T47D (cell line): ENCODE measurements at regions not wholly inside any gene's neighbourhood (a gene's known extent, or its start where the extent isn't known, plus 50 kb on each side); places are given as distances from the start of the nearest gene placed in this dataset.

Source experiments
- DNase-seq, 2 experiments: peaks; one replicate each; pipeline versions ENCODE4 v3.0.0 to v3.0.0-alpha.2; 2011 to 2012; ENCODE audit warnings: low read depth in 1 of 2, low spot score in 1 of 2
- JUND ChIP-seq: IDR thresholded peaks from 2 replicates; pipeline ENCODE4 v1.6.1; 2012; ENCODE audit warnings: low read depth
- in situ Hi-C: cut with HindIII; loops from 2 replicates; pipeline ENCODE4 v1.10.0; 2016; ENCODE audit warnings: low sequenced_read_pairs, low pct_unique_long_range_greater_than_20kb

GRCh38 chr9:110033869-110034268, 174.1 kb downstream of the C9orf152 start:
- in situ Hi-C loops, result no loop called here
- DNase-seq, result no peak
- no peak for TF ChIP-seq JUND

GRCh38 chr9:110036286-110036685, 171.7 kb downstream of the C9orf152 start:
- no peak for TF ChIP-seq JUND
- in situ Hi-C loops, result no loop called here
- no peak for DNase-seq

- in situ Hi-C loops, result no loop called here
- TF ChIP-seq JUND, result no peak
- DNase-seq, result no peak
Measured at GRCh38 chr9:110040788-110041187, 167.2 kb downstream of the C9orf152 start.

GRCh38 chr9:110041452-110041851, 166.5 kb downstream of the C9orf152 start:
- no peak for TF ChIP-seq JUND
- DNase-seq, result no peak
- in situ Hi-C loops, result no loop called here

GRCh38 chr9:110047232-110047954, 160.6 kb downstream of the C9orf152 start:
- no peak for DNase-seq
- TF ChIP-seq JUND, result no peak
- in situ Hi-C loops, result no loop called here

GRCh38 chr9:110047955-110048402, 160.0 kb downstream of the C9orf152 start:
- in situ Hi-C loops, result no loop called here
- no peak for TF ChIP-seq JUND
- no peak for DNase-seq

- no peak for DNase-seq
- no peak for TF ChIP-seq JUND
- in situ Hi-C loops, result no loop called here
Measured at GRCh38 chr9:110048403-110048975, 159.5 kb downstream of the C9orf152 start.

- no peak for DNase-seq
- in situ Hi-C loops, result no loop called here
- TF ChIP-seq JUND, result no peak
Measured at GRCh38 chr9:110048976-110049698, 158.8 kb downstream of the C9orf152 start.

- TF ChIP-seq JUND, result no peak
- in situ Hi-C loops, result no loop called here
- peak; percentile 21 to 25 for DNase-seq
Measured at GRCh38 chr9:110049699-110050450, 158.1 kb downstream of the C9orf152 start.

GRCh38 chr9:110050925-110051355, 157.0 kb downstream of the C9orf152 start:
- DNase-seq, result peak in 1 of 2 experiments; percentile 32
- in situ Hi-C loops, result no loop called here
- no peak for TF ChIP-seq JUND

GRCh38 chr9:110056062-110056461, 151.9 kb downstream of the C9orf152 start:
- in situ Hi-C loops, result no loop called here
- no peak for TF ChIP-seq JUND
- DNase-seq, result no peak

- TF ChIP-seq JUND, result no peak
- in situ Hi-C loops, result no loop called here
- peak; percentile 64 to 90 for DNase-seq
Measured at GRCh38 chr9:110058304-110058953, 149.5 kb downstream of the C9orf152 start.
